Breast epithelium (tissue), 3 donors: ENCODE measurements at regions not wholly inside any gene's neighbourhood (a gene's known extent, or its start where the extent isn't known, plus 50 kb on each side); places are given as distances from the start of the nearest gene placed in this dataset.

Experiments
- CTCF ChIP-seq, 3 donors: fragments of 450-650 bp; IDR thresholded peaks; one replicate each; pipeline ENCODE4 v1.5.1; 2016 to 2017; ENCODE audit warnings: antibody characterized with exemption in 3 of 3, mild to moderate bottlenecking in 3 of 3, moderate library complexity in 3 of 3
- POLR2A ChIP-seq: fragments of 450-650 bp; IDR thresholded peaks from one replicate; pipeline ENCODE4 v1.6.1; 2016; ENCODE audit warnings: antibody characterized with exemption, mild to moderate bottlenecking, moderate library complexity
- POLR2AphosphoS5 ChIP-seq, 3 donors: sonication (generic); formaldehyde crosslinking; IDR thresholded peaks; one replicate each; pipeline ENCODE4 v1.6.1; 2017; ENCODE audit warnings: antibody characterized with exemption in 3 of 3

GRCh38 chr14:89736881-89737280 lies 217.6 kb downstream of the EFCAB11 start:
- TF ChIP-seq POLR2A, result no peak
- TF ChIP-seq CTCF (IDR thresholded peaks at IDR 0.05), result no peak
- TF ChIP-seq POLR2AphosphoS5 (IDR thresholded peaks at IDR 0.05), result no peak
